ENCODE measurements at regions not wholly inside any gene's neighbourhood (a gene's known extent, or its start where the extent isn't known, plus 50 kb on each side); places are given as distances from the start of the nearest gene placed in this dataset.

- no peak for DNase-seq
Observed at GRCh38 chr4:186934841-186935443, 211.3 kb upstream of the FAT1 start.

GRCh38 chr4:186935901-186936300 lies 212.2 kb upstream of the FAT1 start:
- DNase-seq, result no peak

GRCh38 chr4:186936496-186937375 lies 213.1 kb upstream of the FAT1 start:
- DNase-seq, result no peak

GRCh38 chr4:186939226-186939625 lies 215.6 kb upstream of the FAT1 start:
- no peak for DNase-seq

- DNase-seq, result no peak
Observed at GRCh38 chr4:186939766-186940165, 216.1 kb upstream of the FAT1 start.

- DNase-seq, result no peak
Observed at GRCh38 chr4:186940476-186940875, 216.8 kb upstream of the FAT1 start.

- no peak for DNase-seq
Observed at GRCh38 chr4:186942758-186943377, 219.2 kb upstream of the FAT1 start.

- DNase-seq, result no peak
Observed at GRCh38 chr4:186943411-186943810, 219.8 kb upstream of the FAT1 start.

- no peak for DNase-seq
Observed at GRCh38 chr4:186946136-186946535, 222.5 kb upstream of the FAT1 start.

- no peak for DNase-seq
Observed at GRCh38 chr4:186946682-186947294, 223.1 kb upstream of the FAT1 start.

GRCh38 chr4:186948361-186949242 lies 224.9 kb upstream of the FAT1 start:
- no peak for DNase-seq

- DNase-seq, result no peak
Observed at GRCh38 chr4:186949847-186950246, 226.2 kb upstream of the FAT1 start.

GRCh38 chr4:186952709-186953108 lies 229.1 kb upstream of the FAT1 start:
- no peak for DNase-seq

- DNase-seq, result no peak
Observed at GRCh38 chr4:186953599-186954260, 230.1 kb upstream of the FAT1 start.

GRCh38 chr4:186954509-186954908 lies 230.9 kb upstream of the FAT1 start:
- DNase-seq, result no peak

GRCh38 chr4:186954956-186955355 lies 231.3 kb upstream of the FAT1 start:
- DNase-seq, result no peak

- no peak for DNase-seq
Observed at GRCh38 chr4:186957952-186958555, 234.4 kb upstream of the FAT1 start.

- no peak for DNase-seq
Observed at GRCh38 chr4:186958726-186959350, 235.2 kb upstream of the FAT1 start.

- DNase-seq, result no peak
Observed at GRCh38 chr4:186979961-186980745, 256.5 kb upstream of the FAT1 start.

GRCh38 chr4:186981161-186981560 lies 257.5 kb upstream of the FAT1 start:
- DNase-seq, result no peak
